GM12878 (cell line): ENCODE measurements at regions not wholly inside any gene's neighbourhood (a gene's known extent, or its start where the extent isn't known, plus 50 kb on each side); places are given as distances from the start of the nearest gene placed in this dataset.
A peak's percentile ranks its signal among the peaks of the same experiment; 100 is the strongest.

ENCODE experiments used
- ATAC-seq: fragments of 200-7000 bp; cut with Tn5 transposase; 3 replicates; pipeline ENCODE4 v1.9.1; 2020; ENCODE audit warnings: mild to moderate bottlenecking, moderate library complexity
- BruUV-seq: library from RNA; stranded (reverse); fragments of 400-500 nt; replicated peaks from 2 replicates; lab custom pipeline; 2021; lab: Mats Ljungman, UMichigan
- CTCF ChIA-PET: fragments of 300-600 bp; sonication (Branson Sonifier 250); formaldehyde crosslinking; extraction: SDS; loops from one replicate; lab custom pipeline; 2021; ENCODE audit warnings: inconsistent platforms; lab: Yijun Ruan, JAX
- POLR2A ChIA-PET: fragments of 350-600 bp; formaldehyde crosslinking; extraction: SDS; loops from one replicate; lab custom pipeline; 2021; ENCODE audit warnings: inconsistent platforms; lab: Charles Lee
- RAD21 ChIA-PET: fragments of 300-600 bp; sonication (Branson Sonifier 250); formaldehyde crosslinking; loops from one replicate; lab custom pipeline; 2023; ENCODE audit warnings: antibody characterized with exemption; ENCODE audit not compliant: unreplicated experiment; lab: Charles Lee
- SMC1A ChIA-PET: fragments of 300-600 bp; sonication (Branson Sonifier 250); formaldehyde crosslinking; loops from one replicate; lab custom pipeline; 2023; ENCODE audit not compliant: unreplicated experiment, uncharacterized antibody; lab: Charles Lee
- DNase-seq: peaks from one replicate; pipeline ENCODE4 v3.0.0-alpha.2; 2011; ENCODE audit warnings: low read depth, low spot score
- FAIRE-seq: peaks from 3 replicates; lab custom pipeline; 2011; peaks lifted over from hg19 to GRCh38; lab: Jason Lieb, UNC
- H2AFZ ChIP-seq: 2 replicates; pipeline ENCODE4 v1.6.0; 2011; ENCODE audit warnings: low read depth, low read length, control low read depth; ENCODE audit not compliant: control insufficient read depth
- H3K27ac ChIP-seq: 2 replicates; pipeline ENCODE4 v1.5.1; 2011; ENCODE audit warnings: control low read depth; ENCODE audit not compliant: control insufficient read depth, insufficient read depth
- H3K27me3 ChIP-seq, 2 experiments: replicated peaks in 1 of 2; 2 replicates each; pipeline versions ENCODE4 v1.6.0 to v1.6.1; 2011; ENCODE audit warnings: low read length in 1 of 2; ENCODE audit not compliant: control insufficient read depth in 2 of 2, insufficient read depth in 2 of 2
- H3K36me3 ChIP-seq, 2 experiments: 2 replicates each; pipeline ENCODE4 v1.5.1; 2011; ENCODE audit warnings: low read length in 1 of 2; ENCODE audit not compliant: control insufficient read depth in 2 of 2, insufficient read depth in 2 of 2
- H3K4me1 ChIP-seq: 2 replicates; pipeline ENCODE4 v1.6.1; 2011; ENCODE audit warnings: mild to moderate bottlenecking, low read length, moderate library complexity, mixed read lengths; ENCODE audit not compliant: control insufficient read depth, insufficient read depth
- H3K4me2 ChIP-seq: 2 replicates; pipeline ENCODE4 v1.6.0; 2011; ENCODE audit warnings: control low read depth; ENCODE audit not compliant: control insufficient read depth, insufficient read depth
- H3K4me3 ChIP-seq: fragments of 200-600 bp; sonication (generic); 2 replicates; pipeline ENCODE4 v1.5.1; 2016
- H3K79me2 ChIP-seq: 2 replicates; pipeline ENCODE4 v1.6.0; 2011; ENCODE audit warnings: low read length; ENCODE audit not compliant: control insufficient read depth, insufficient read depth
- H3K9ac ChIP-seq: 2 replicates; pipeline ENCODE4 v1.8.0; 2011; ENCODE audit warnings: low read length, control low read depth, mixed read lengths; ENCODE audit not compliant: control insufficient read depth, insufficient read depth
- H3K9me3 ChIP-seq: replicated peaks from 3 replicates; pipeline ENCODE4 v1.5.1; 2011; ENCODE audit warnings: mild to moderate bottlenecking, low read length; ENCODE audit not compliant: control insufficient read depth, insufficient read depth
- H4K20me1 ChIP-seq: 2 replicates; pipeline ENCODE4 v1.6.0; 2011; ENCODE audit not compliant: control insufficient read depth, insufficient read depth
- BHLHE40 ChIP-seq, 2 experiments: fragments of 450-650 bp in 1 of 2; IDR thresholded peaks; 2 replicates each; pipeline ENCODE4 v1.6.1; 2011 to 2017; ENCODE audit warnings: low read depth in 2 of 2, borderline replicate concordance in 1 of 2, improper control_type of control experiment in 1 of 2, low read length in 1 of 2, mild to moderate bottlenecking in 1 of 2
- BMI1 ChIP-seq: fragments of 450-650 bp; IDR thresholded peaks from 2 replicates; pipeline ENCODE4 v1.6.1; 2016; ENCODE audit warnings: mild to moderate bottlenecking, moderate library complexity, borderline replicate concordance
- CHD4 ChIP-seq: fragments of 200-600 bp; sonication (generic); IDR thresholded peaks from 2 replicates; pipeline ENCODE4 v1.6.1; 2016; ENCODE audit warnings: mild to moderate bottlenecking
- JUNB ChIP-seq: IDR thresholded peaks from 2 replicates; pipeline ENCODE4 v1.6.1; 2016; ENCODE audit warnings: antibody characterized with exemption, mild to moderate bottlenecking
- MXI1 ChIP-seq: fragments of 150-350 bp; IDR thresholded peaks from 2 replicates; pipeline ENCODE4 v1.6.1; 2011; ENCODE audit warnings: low read depth, mild to moderate bottlenecking, inconsistent platforms, low read length, improper control_type of control experiment
- POLR2A ChIP-seq: IDR thresholded peaks from 2 replicates; pipeline ENCODE4 v1.6.1; 2011; ENCODE audit warnings: low read depth, mild to moderate bottlenecking, low read length
- RAD21 ChIP-seq: IDR thresholded peaks from 2 replicates; pipeline ENCODE4 v1.6.1; 2011; ENCODE audit warnings: mild to moderate bottlenecking, low read depth, low read length, moderate library complexity; ENCODE audit not compliant: insufficient read depth
- SMARCA5 ChIP-seq: fragments of 450-650 bp; IDR thresholded peaks from 2 replicates; pipeline ENCODE4 v1.6.1; 2017; ENCODE audit warnings: mild to moderate bottlenecking
- SP1 ChIP-seq: IDR thresholded peaks from one replicate; pipeline ENCODE4 v1.6.1; 2011; ENCODE audit warnings: low read depth, low read length
- SUPT20H ChIP-seq: IDR thresholded peaks from 2 replicates; pipeline ENCODE4 v1.6.1; 2011; ENCODE audit warnings: low read depth, mild to moderate bottlenecking, low read length, moderate library complexity, borderline replicate concordance; ENCODE audit not compliant: control insufficient read depth
- whole genome bisulfite sequencing: methylation state at CpG from one replicate; pipeline ENCODE4 v1.1.6; 2016; ENCODE audit warnings: low lambda C conversion rate; ENCODE audit not compliant: insufficient replicate concordance, insufficient coverage; ENCODE audit errors: missing lambda C conversion rate; 5-methylcytosine and 5-hydroxymethylcytosine counted together
- in situ Hi-C: fragments of 300-500 bp; cut with MboI; formaldehyde crosslinking; loops from 9 replicates; pipeline ENCODE4 v1.14.3; 2018; ENCODE audit warnings: mixed read lengths
- intact Hi-C: fragments of 100-400 bp; cut with micrococcal nuclease; formaldehyde crosslinking; loops from one replicate; pipeline ENCODE4 v1.14.2; 2022; ENCODE audit not compliant: unreplicated experiment
- TF ChIP-seq, protein P1 (sequence below): fragments of 450-650 bp; formaldehyde crosslinking; IDR thresholded peaks from 2 replicates; pipeline ENCODE4 v1.5.0; 2022; ENCODE audit warnings: mild to moderate bottlenecking, missing genetic modification characterization
- TF ChIP-seq, protein P2 (sequence below): IDR thresholded peaks from 2 replicates; pipeline ENCODE4 v1.6.1; 2012; ENCODE audit warnings: mild to moderate bottlenecking, low read depth, low read length

DNA sequence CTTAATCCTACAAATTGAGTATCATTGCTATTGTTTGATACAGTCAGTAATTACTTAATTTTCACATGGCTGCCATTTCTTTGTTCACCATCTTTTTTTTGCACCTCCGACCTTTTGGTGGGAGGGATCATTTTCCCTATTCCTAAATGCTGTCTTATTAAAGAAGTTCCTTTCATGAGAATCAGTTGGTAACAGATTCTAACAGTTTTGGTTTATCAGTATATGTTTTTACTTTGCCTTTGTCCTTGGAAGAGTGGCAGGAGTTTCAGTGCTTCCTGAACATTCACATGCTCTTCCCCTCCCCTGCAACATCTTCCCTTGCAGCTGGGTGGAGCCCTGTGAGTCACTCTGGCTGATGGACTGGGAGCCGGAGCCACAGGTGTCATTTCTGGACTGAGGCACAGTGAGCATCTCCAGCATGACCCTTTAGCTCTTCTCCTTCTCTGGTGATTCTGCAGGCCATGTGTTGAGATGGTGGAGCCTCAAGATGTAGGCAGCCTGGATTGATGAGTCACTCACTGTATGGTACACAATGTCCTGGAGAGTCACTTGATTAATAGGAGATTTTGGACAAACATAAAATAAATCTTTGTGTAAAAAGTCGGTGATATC is 217.7 kb downstream of the URB2 start (continued):
- TF ChIP-seq, protein P1, sequence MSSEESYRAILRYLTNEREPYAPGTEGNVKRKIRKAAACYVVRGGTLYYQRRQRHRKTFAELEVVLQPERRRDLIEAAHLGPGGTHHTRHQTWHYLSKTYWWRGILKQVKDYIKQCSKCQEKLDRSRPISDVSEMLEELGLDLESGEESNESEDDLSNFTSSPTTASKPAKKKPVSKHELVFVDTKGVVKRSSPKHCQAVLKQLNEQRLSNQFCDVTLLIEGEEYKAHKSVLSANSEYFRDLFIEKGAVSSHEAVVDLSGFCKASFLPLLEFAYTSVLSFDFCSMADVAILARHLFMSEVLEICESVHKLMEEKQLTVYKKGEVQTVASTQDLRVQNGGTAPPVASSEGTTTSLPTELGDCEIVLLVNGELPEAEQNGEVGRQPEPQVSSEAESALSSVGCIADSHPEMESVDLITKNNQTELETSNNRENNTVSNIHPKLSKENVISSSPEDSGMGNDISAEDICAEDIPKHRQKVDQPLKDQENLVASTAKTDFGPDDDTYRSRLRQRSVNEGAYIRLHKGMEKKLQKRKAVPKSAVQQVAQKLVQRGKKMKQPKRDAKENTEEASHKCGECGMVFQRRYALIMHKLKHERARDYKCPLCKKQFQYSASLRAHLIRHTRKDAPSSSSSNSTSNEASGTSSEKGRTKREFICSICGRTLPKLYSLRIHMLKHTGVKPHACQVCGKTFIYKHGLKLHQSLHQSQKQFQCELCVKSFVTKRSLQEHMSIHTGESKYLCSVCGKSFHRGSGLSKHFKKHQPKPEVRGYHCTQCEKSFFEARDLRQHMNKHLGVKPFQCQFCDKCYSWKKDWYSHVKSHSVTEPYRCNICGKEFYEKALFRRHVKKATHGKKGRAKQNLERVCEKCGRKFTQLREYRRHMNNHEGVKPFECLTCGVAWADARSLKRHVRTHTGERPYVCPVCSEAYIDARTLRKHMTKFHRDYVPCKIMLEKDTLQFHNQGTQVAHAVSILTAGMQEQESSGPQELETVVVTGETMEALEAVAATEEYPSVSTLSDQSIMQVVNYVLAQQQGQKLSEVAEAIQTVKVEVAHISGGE = no peak
- no peak for TF ChIP-seq SP1
- peak; percentile 28 for TF ChIP-seq RAD21
- TF ChIP-seq, all 136 proteins: peak for 3

DNA sequence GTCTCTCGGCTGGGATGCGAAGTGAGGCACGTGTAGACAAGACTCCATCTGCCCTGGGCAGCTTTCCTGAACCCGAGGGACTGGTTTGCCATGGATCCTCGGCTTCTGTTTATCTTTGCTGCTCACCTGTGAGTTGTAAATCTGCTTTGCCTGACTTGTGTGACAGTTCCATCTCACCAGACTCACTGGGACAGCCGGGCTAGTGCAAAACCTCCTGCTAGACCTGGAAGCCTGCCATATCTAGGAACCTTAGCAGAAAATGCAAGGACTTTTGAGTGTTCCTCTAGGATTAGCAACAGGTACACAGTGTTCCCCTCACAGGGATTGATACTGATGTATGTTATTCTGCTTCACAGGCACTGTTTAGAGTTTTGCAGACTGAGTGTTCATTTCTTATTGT is 218.6 kb downstream of the URB2 start:
- H3K9ac ChIP-seq = no peak overlapping the region
- no peak for FAIRE-seq
- 41% methylated on average over 6 of the region's 6 CpGs for WGBS
- TF ChIP-seq CHD4 (no peak), POLR2A (no peak), JUNB (no peak), SMARCA5 (no peak), BHLHE40 (IDR thresholded peaks at IDR 0.05; ENCODE audit: borderline replicate concordance in 1 of 2, low read depth in 2 of 2, low read length in 1 of 2) (no peak), BMI1 (no peak), SUPT20H (no peak), MXI1 (no peak)
- TF ChIP-seq, protein P2, sequence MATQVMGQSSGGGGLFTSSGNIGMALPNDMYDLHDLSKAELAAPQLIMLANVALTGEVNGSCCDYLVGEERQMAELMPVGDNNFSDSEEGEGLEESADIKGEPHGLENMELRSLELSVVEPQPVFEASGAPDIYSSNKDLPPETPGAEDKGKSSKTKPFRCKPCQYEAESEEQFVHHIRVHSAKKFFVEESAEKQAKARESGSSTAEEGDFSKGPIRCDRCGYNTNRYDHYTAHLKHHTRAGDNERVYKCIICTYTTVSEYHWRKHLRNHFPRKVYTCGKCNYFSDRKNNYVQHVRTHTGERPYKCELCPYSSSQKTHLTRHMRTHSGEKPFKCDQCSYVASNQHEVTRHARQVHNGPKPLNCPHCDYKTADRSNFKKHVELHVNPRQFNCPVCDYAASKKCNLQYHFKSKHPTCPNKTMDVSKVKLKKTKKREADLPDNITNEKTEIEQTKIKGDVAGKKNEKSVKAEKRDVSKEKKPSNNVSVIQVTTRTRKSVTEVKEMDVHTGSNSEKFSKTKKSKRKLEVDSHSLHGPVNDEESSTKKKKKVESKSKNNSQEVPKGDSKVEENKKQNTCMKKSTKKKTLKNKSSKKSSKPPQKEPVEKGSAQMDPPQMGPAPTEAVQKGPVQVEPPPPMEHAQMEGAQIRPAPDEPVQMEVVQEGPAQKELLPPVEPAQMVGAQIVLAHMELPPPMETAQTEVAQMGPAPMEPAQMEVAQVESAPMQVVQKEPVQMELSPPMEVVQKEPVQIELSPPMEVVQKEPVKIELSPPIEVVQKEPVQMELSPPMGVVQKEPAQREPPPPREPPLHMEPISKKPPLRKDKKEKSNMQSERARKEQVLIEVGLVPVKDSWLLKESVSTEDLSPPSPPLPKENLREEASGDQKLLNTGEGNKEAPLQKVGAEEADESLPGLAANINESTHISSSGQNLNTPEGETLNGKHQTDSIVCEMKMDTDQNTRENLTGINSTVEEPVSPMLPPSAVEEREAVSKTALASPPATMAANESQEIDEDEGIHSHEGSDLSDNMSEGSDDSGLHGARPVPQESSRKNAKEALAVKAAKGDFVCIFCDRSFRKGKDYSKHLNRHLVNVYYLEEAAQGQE = no peak
- TF ChIP-seq, all 136 proteins: peak for 0
- ChIA-PET POLR2A (no interaction called here), CTCF (no interaction called here), RAD21 (no interaction called here), SMC1A (no interaction called here)
- no peaks in the 10 kb centered on the region for H3K36me3 ChIP-seq
- intact Hi-C loops (loop anchor here (10.0 kb wide), 1 partner anchor 180 kb away; no protein-coding TSS in a partner anchor), in situ Hi-C loops (no loop called here)
- no peaks in the 10 kb centered on the region; a peak in 1 of 4 replicates for H3K27me3 ChIP-seq
- H3K27ac ChIP-seq = no peak overlapping the region
- no TSS peak for BruUV-seq
- H3K4me1 ChIP-seq = no peaks in the 10 kb centered on the region
- DNase-seq = no peak
- no peaks in the 10 kb centered on the region for H3K79me2 ChIP-seq
- H3K4me3 ChIP-seq = no peak overlapping the region
- no peak overlapping the region for H2AFZ ChIP-seq
- H4K20me1 ChIP-seq = no peaks in the 10 kb centered on the region
- H3K9me3 ChIP-seq = no peaks in the 10 kb centered on the region
- no peak overlapping the region for H3K4me2 ChIP-seq
- ATAC-seq = no peak
